ENCODE measurements at regions not wholly inside any gene's neighbourhood (a gene's known extent, or its start where the extent isn't known, plus 50 kb on each side); places are given as distances from the start of the nearest gene placed in this dataset.

DNA sequence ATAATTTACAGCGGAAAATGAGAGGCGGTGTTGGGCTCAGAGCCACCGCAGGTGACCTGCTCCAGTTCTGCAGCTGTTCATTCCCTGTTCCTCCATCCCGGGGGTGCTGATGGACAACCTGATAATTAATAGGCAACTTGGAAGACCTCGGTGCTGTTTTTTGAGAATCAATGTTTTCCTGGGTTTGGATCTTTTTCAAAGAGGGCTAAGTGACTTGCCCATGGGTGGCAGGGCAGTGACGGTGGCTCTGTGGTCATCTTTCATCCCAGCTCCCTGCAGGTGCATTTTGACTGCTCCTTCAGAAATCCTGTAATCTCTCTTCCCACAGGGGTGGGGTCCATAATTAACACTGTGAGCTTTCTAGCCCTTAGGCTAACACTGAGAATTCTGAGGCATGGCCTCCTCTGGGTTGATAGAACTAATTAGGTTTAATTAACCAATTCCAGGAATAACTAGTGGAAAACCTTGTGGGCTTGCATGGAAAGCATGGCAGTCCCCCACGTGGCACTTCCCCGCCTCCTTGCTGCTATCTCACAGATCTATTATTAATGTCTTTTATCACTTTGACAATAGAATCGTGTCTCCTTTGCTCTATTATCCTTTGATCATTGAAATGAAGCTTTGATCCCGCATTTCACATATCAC is 217.9 kb downstream of the GLRX3 start:
- H3K4me3 ChIP-seq (ENCODE audit: control insufficient read depth in 2 of 3, extremely low read depth in 1 of 3, insufficient read depth in 2 of 3, low read depth in 1 of 3, low read length in 3 of 3) = no peak overlapping the region
- FAIRE-seq (no peak), DNase-seq (ENCODE audit: low read depth, low spot score) (no peak)
- no peak overlapping the region for H3K4me2 ChIP-seq (ENCODE audit: control insufficient read depth, extremely low read depth, insufficient read depth, low read depth, low read length)
- no peaks in the 10 kb centered on the region for H3K79me2 ChIP-seq (ENCODE audit: control insufficient read depth, insufficient read depth, low read length)
- dilution Hi-C loops (cut with MboI; ENCODE audit: extremely low pct_ligation_motif_present, low sequenced_read_pairs) = no loop called here
- H4K20me1 ChIP-seq (ENCODE audit: control insufficient read depth, extremely low read depth, insufficient read depth, low read length) = no peaks in the 10 kb centered on the region
- H3K9me1 ChIP-seq (ENCODE audit: control insufficient read depth, extremely low read depth, insufficient read depth, low read length) = no peaks in the 10 kb centered on the region
- TF ChIP-seq, protein P1, sequence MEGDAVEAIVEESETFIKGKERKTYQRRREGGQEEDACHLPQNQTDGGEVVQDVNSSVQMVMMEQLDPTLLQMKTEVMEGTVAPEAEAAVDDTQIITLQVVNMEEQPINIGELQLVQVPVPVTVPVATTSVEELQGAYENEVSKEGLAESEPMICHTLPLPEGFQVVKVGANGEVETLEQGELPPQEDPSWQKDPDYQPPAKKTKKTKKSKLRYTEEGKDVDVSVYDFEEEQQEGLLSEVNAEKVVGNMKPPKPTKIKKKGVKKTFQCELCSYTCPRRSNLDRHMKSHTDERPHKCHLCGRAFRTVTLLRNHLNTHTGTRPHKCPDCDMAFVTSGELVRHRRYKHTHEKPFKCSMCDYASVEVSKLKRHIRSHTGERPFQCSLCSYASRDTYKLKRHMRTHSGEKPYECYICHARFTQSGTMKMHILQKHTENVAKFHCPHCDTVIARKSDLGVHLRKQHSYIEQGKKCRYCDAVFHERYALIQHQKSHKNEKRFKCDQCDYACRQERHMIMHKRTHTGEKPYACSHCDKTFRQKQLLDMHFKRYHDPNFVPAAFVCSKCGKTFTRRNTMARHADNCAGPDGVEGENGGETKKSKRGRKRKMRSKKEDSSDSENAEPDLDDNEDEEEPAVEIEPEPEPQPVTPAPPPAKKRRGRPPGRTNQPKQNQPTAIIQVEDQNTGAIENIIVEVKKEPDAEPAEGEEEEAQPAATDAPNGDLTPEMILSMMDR (optimal IDR thresholded peaks at IDR 0.05 in 1 of 3, IDR thresholded peaks at IDR 0.05 in 1 of 3, conservative IDR thresholded peaks at IDR 0.05 in 1 of 3; ENCODE audit: extremely low read depth in 1 of 3, insufficient read depth in 2 of 3, low read length in 3 of 3) = no peak
- TF ChIP-seq EZH2 (IDR thresholded peaks at IDR 0.05; ENCODE audit: low read length) = no peak
- no peak overlapping the region for H3K27ac ChIP-seq (ENCODE audit: control insufficient read depth, insufficient read depth, low read length)
- H3K27me3 ChIP-seq (ENCODE audit: control insufficient read depth, extremely low read depth, insufficient read depth, low read length) = no peaks in the 10 kb centered on the region
- H3K9ac ChIP-seq (ENCODE audit: control insufficient read depth, extremely low read depth, insufficient read depth, low read length) = no peak overlapping the region
- H3K9me3 ChIP-seq (ENCODE audit: control insufficient read depth, low read depth, low read length) = peaks cover 10% of the 10 kb centered on the region
- H3K4me1 ChIP-seq (ENCODE audit: control insufficient read depth, extremely low read depth, insufficient read depth, low read length) = no peaks in the 10 kb centered on the region
- no peak overlapping the region for H2AFZ ChIP-seq (ENCODE audit: control insufficient read depth, low read length)
- no peaks in the 10 kb centered on the region for H3K36me3 ChIP-seq (ENCODE audit: control insufficient read depth in 2 of 2, extremely low read depth in 1 of 2, insufficient read depth in 2 of 2, low read length in 2 of 2)

DNA sequence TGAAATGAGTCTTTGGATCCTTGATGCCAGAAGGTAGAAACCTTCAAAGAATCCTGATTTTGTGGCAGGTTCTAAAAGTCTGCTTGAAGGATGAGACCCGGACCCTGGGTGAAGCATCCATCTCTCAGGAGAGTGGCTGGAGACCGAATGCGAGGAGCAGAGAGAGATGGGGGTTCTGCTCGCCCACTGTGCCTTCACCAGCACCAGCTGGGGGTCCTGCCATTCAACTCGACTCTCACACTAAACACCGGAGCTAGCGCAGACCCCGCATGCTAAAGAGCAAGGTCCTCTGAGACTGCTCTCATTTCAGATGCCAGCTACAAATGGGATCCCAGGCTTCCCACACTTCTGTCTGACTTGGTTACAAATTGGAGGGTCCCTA is 218.4 kb downstream of the GLRX3 start:
- Histone ChIP-seq H3K4me2 (ENCODE audit: control insufficient read depth, extremely low read depth, insufficient read depth, low read depth, low read length) (no peak overlapping the region), H4K20me1 (ENCODE audit: control insufficient read depth, extremely low read depth, insufficient read depth, low read length) (no peaks in the 10 kb centered on the region), H3K9me3 (ENCODE audit: control insufficient read depth, low read depth, low read length) (peaks cover 10% of the 10 kb centered on the region), H3K4me1 (ENCODE audit: control insufficient read depth, extremely low read depth, insufficient read depth, low read length) (no peaks in the 10 kb centered on the region), H3K9me1 (ENCODE audit: control insufficient read depth, extremely low read depth, insufficient read depth, low read length) (no peaks in the 10 kb centered on the region), H3K27ac (ENCODE audit: control insufficient read depth, insufficient read depth, low read length) (no peak overlapping the region), H3K27me3 (ENCODE audit: control insufficient read depth, extremely low read depth, insufficient read depth, low read length) (no peaks in the 10 kb centered on the region), H3K36me3 (ENCODE audit: control insufficient read depth in 2 of 2, extremely low read depth in 1 of 2, insufficient read depth in 2 of 2, low read length in 2 of 2) (no peaks in the 10 kb centered on the region), H3K9ac (ENCODE audit: control insufficient read depth, extremely low read depth, insufficient read depth, low read length) (no peak overlapping the region), H2AFZ (ENCODE audit: control insufficient read depth, low read length) (no peak overlapping the region), H3K4me3 (ENCODE audit: control insufficient read depth in 2 of 3, extremely low read depth in 1 of 3, insufficient read depth in 2 of 3, low read depth in 1 of 3, low read length in 3 of 3) (no peak overlapping the region), H3K79me2 (ENCODE audit: control insufficient read depth, insufficient read depth, low read length) (no peaks in the 10 kb centered on the region)
- no peak for FAIRE-seq
- TF ChIP-seq, protein P1 (optimal IDR thresholded peaks at IDR 0.05 in 1 of 3, IDR thresholded peaks at IDR 0.05 in 1 of 3, conservative IDR thresholded peaks at IDR 0.05 in 1 of 3; ENCODE audit: extremely low read depth in 1 of 3, insufficient read depth in 2 of 3, low read length in 3 of 3) = no peak
- TF ChIP-seq EZH2 (IDR thresholded peaks at IDR 0.05; ENCODE audit: low read length) = no peak
- no peak for DNase-seq (ENCODE audit: low read depth, low spot score)
- dilution Hi-C loops (cut with MboI; ENCODE audit: extremely low pct_ligation_motif_present, low sequenced_read_pairs) = no loop called here
